ENCODE measurements at regions not wholly inside any gene's neighbourhood (a gene's known extent, or its start where the extent isn't known, plus 50 kb on each side); places are given as distances from the start of the nearest gene placed in this dataset.

DNA sequence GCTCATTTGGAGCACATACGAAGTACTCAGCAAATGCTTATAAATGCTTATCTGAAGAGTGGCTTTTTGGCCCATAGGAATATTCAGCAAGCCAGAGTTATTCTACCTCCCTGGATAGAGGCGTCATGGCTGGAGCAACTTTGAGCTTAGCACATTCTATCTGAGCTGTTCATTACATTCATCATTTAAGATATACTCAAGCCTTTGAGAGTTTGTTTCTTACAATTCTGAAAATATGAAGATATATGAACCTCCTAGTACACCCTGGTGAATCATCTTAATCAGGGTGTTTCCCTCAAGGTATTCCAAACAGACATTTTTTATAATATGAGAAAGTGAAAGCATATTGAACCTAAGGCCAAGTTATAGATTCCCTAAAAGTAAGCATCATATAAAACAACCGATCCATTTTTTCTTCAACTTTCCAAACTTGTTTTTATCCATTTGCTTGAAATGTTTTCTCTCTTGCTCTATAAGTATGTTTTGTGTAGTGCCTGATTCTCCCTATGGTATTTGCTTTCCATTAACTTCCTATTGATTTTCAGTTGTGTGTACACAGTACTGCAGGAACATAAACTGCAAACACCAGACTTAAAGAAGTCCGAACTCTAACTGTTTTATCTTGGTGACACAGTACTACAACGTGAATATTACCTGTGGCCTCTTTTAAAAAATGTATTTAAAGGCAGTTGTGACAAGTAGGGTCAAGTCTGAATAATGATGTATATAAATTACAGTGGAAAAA is 139.7 kb upstream of the PTPRK start:
- DNase-seq = no peak

GRCh38 chr6:128659276-128659675 is 138.9 kb upstream of the PTPRK start:
- DNase-seq = no peak

- no peak for DNase-seq
Measured at GRCh38 chr6:128657181-128657580, 136.8 kb upstream of the PTPRK start.

GRCh38 chr6:128655978-128656498 is 135.6 kb upstream of the PTPRK start:
- DNase-seq = no peak

DNA sequence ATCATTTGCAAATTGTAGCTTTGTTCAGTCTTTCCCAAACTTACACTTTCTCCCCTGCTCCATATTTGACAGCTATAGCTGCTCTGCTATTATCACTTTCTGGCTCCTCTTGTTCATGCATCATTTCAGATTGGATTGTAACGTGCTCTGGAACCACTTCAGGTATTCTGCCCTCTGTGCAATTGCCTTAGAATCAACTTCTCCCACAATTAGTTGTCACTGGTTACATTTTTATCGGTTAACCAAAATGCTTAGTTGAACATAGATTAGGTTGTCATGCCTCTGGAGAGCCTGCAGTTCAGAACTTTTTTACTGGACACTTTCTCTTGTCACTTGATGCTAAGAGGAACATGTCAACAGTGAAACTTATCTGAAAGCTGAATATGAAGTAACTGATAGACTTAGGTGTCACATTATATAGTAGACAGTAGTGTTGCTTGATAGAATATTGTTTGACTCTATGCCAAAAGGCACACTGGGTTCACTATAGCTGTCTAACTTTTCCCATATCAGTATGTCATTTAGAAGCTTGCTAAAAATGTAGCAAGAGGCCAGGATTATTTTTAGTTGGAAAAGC is 127.7 kb upstream of the PTPRK start:
- DNase-seq = no peak

GRCh38 chr6:128642132-128642531 is 121.7 kb upstream of the PTPRK start:
- DNase-seq = no peak

GRCh38 chr6:128641703-128642102 is 121.3 kb upstream of the PTPRK start:
- DNase-seq = no peak

DNA sequence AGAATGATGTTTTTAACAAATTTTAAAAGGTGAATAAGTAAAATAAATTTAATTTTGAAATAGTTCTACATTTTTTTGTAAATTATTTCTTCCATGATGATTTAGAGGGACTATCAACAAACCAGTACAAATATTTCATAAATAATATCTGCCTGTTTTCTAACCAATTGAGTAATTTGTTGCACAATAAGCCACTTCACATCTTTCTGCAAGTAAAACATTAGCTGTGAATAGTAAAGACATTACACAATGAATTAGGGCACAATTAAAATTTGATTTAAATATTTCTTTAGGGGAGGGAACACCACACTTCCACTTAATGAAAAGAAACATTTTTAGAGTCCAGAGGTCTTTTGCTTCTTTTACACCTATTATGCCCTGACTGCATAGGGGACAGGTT is 118.4 kb upstream of the PTPRK start:
- DNase-seq = no peak

GRCh38 chr6:128635219-128635618 is 114.8 kb upstream of the PTPRK start:
- no peak for DNase-seq

DNA sequence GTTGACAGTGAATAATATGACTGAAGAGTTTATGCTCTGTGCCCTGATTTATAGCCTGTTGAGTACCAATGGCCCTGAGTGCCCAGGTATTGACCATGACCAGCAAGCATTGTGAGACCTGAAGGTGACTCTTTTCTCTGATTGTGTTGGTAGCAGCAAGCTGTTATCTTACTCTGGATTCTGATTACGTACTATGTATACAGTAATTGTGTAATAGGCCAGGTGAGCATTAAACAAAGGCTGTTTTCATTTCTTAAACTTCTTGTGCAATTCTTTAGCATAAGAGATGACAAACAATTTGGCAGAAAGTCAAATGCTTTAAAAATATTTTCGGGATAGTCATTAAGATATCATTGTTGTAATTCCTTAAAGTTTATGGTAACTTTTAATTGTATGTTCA is 111.7 kb upstream of the PTPRK start:
- no peak for DNase-seq

DNA sequence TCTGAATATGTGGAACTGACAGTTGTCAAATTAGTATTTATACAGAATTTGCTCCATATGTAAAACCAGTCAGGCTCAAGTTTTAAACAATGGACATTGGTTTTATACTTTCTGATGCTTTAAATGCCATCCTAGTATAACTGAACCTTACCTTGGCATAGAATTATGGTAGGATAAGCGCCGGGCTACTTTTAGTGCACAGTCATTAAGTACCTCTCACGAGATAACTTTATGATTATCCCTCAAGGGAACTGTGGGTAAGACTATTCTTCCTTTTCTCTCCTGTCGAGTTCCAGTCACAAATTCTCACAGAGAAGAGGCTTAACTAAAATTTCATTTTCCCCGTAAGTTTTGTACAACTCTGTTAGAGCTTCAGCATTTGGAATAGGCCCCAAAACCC is 110.6 kb upstream of the PTPRK start:
- no peak for DNase-seq

- DNase-seq = no peak
Measured at GRCh38 chr6:128630213-128630612, 109.8 kb upstream of the PTPRK start.

DNA sequence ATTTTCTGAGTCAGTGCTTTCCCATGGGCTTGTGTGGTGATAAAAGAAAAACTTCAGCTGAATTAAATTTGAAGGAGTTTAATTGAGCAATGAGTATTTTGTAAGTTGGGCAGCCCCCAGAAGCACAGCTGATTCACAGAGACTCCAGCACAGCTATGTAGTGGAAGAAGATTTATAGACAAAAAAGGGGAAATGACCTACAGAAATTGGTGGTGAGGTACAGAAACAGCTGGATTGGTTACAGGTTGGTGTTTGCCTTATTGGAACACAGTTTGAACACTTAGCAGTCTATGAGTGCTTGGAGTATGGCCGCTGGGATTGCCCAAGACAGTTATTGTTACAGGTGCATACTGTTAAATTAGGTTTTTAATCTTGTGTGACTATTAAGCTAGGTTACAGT is 96.9 kb upstream of the PTPRK start:
- no peak for DNase-seq

DNA sequence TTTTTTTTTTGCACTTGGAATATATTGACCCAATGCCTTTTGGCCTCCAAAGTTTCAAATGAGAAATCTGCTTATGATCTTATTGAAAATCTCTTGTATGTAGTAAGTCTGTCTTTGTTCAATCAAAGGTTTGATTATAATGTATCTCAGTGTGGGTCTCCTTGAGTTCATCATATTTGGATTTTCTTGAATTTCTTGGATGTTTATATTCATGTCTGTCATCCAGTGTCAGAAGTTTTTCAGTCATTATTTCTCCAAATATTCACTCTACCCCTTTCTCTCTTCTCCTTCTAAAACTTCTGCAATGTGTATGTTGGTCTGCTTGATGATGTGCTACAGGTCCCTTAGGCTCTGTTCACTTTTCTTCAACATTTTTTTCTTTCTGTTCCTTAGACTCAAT is 95.9 kb upstream of the PTPRK start:
- no peak for DNase-seq

GRCh38 chr6:128606611-128607010 is 86.2 kb upstream of the PTPRK start:
- DNase-seq = no peak

- no peak for DNase-seq
Measured at GRCh38 chr6:128605961-128606360, 85.6 kb upstream of the PTPRK start.

DNA sequence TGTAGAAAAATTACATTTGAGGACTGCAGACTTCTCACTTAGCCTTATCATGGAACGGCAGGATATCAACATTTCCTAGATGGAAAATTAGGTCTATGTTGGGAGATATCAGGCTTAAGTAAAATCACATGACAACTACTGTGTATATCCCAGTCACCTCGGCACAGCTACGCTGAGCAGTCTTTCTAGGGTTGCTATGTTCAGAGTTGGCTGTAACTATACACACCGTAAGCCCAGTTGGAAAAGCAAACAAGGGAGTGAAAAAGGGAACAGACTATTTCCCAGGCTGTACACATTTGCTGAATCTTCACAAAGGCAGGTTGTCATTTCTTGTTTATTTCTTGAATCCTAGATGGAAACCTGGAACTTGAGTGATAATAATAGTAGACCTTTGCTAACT is 80.7 kb upstream of the PTPRK start:
- no peak for DNase-seq

DNA sequence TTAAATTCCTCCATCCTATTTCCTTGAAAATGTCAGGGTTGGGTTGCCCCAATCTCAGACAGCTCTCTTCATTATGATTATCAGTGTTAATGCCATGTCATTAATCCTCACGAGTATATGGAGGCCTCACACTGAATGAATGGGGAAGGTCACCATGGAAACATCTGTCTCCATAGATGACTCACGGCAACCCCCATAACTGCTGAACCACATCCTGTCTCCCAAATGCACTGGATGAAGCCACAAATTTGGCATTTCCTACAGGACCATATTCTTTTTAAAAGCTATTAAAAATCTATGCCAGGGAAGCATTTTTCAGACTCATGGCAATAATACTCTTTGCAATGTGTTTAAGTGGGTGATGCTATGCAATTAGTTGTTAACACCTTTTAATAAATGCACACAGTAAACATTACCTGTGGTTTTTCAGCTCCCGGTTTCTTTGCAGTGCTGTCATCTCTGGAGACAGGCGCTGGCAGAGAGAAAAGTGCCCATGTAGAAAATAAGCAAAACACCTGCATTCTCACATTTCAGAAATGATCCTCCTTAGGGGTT is 80.1 kb upstream of the PTPRK start:
- DNase-seq = no peak

GRCh38 chr6:128599036-128599435 is 78.6 kb upstream of the PTPRK start:
- DNase-seq = no peak

GRCh38 chr6:128598571-128598970 is 78.2 kb upstream of the PTPRK start:
- DNase-seq = no peak

DNA sequence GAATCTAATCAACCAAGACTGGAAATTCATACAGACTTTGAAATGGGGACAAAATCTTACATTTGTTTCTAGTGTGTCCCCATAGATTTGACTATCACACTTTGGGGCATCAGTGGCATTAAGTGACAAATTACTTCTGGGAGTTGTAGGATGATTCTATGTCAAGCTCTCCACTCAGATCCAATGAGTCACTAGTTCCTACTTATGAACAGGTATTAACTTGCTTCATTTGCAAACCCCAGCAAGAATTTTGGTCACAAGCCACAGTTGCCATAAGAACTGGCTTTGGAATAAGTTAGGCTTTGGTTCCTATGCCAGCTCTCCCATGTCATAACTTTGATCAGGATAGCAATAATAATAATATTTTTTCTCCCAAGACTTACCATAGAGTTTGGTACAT is 77.6 kb upstream of the PTPRK start:
- DNase-seq = no peak

- no peak for DNase-seq
Measured at GRCh38 chr6:128597004-128597403, 76.6 kb upstream of the PTPRK start.

GRCh38 chr6:128595544-128595943 is 75.1 kb upstream of the PTPRK start:
- no peak for DNase-seq

- DNase-seq = no peak
Measured at GRCh38 chr6:128586095-128586494, 65.7 kb upstream of the PTPRK start.
